ENCODE measurements at regions not wholly inside any gene's neighbourhood (a gene's known extent, or its start where the extent isn't known, plus 50 kb on each side); places are given as distances from the start of the nearest gene placed in this dataset.
A peak's percentile ranks its signal among the peaks of the same experiment; 100 is the strongest.

DNA sequence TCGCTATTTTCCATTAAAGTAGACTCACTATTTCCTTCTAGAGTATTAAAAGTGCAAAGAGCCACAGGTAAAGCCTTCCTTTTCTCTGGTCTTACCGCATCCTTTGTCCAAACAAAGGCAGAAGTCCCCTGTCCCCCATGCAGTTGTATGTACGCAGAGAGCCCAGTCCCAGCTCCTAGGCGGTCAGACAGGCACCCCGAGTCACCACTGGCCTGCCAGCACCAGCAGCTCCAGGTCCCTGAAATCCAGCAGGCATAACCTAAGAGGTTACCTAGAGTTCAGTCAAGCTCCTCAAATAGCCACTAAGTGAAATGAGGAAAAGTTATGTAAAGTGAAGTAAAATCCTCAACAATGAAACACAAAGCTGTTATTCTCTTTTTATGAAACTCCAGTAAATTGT lies 60.4 kb upstream of the TWIST2 start:
- H3K9me3 ChIP-seq, result no peaks in the 10 kb centered on the region
- no peak for TF ChIP-seq POLR2A (IDR thresholded peaks at IDR 0.05)
- TF ChIP-seq, protein P1, sequence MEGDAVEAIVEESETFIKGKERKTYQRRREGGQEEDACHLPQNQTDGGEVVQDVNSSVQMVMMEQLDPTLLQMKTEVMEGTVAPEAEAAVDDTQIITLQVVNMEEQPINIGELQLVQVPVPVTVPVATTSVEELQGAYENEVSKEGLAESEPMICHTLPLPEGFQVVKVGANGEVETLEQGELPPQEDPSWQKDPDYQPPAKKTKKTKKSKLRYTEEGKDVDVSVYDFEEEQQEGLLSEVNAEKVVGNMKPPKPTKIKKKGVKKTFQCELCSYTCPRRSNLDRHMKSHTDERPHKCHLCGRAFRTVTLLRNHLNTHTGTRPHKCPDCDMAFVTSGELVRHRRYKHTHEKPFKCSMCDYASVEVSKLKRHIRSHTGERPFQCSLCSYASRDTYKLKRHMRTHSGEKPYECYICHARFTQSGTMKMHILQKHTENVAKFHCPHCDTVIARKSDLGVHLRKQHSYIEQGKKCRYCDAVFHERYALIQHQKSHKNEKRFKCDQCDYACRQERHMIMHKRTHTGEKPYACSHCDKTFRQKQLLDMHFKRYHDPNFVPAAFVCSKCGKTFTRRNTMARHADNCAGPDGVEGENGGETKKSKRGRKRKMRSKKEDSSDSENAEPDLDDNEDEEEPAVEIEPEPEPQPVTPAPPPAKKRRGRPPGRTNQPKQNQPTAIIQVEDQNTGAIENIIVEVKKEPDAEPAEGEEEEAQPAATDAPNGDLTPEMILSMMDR (IDR thresholded peaks at IDR 0.05), result no peak
- peak overlapping the region in 1 of 4 donors; percentile 21 for H3K4me3 ChIP-seq
- H3K27me3 ChIP-seq, result peaks cover 0 to 3% (median 0%) of the 10 kb centered on the region in 4 donors
- peak overlapping the region in 2 of 4 donors; percentile 45 to 71 for H3K27ac ChIP-seq
- WGBS, 2 donors, result 53 to 88% methylated on average over 3 to 5 of the region's 5 CpGs
- DNase-seq, result no peak
- no peaks in the 10 kb centered on the region for H3K36me3 ChIP-seq
- peaks cover 0 to 5% (median 3%) of the 10 kb centered on the region in 3 donors for H3K4me1 ChIP-seq
- intact Hi-C loops (cut with DNase I), result loop anchor here (10.0 kb wide), 2 partner anchors 273 to 423 kb away; no protein-coding TSS in a partner anchor

DNA sequence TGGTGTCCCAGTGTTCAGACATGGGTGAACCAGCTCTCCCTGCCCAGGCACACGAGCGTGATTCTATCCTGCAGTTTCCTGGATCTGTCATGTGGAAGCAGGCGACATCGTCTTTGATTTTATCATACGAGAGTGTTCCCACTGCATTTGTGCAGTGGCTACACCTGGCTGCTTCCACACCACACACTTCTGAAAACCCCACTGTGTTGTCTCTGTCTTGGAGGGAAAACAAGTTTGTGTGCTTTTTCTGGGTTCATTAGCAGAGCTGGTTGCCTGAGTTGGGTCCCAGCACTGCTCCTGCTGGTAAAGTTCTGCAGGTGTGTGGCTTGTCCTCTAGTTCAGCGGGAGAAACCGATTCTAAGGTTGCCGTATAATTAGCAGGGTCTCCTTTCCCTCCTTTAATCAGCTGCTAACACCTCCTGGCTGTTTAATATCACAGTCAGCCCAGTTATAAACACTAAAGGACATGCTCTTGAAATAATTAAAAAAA lies 58.5 kb upstream of the TWIST2 start:
- no peak for TF ChIP-seq POLR2A (IDR thresholded peaks at IDR 0.05)
- TF ChIP-seq, protein P1 (IDR thresholded peaks at IDR 0.05), result no peak
- Histone ChIP-seq H3K9me3 (no peaks in the 10 kb centered on the region), H3K36me3 (no peaks in the 10 kb centered on the region), H3K4me1 (peaks cover 0 to 5% (median 3%) of the 10 kb centered on the region in 3 donors), H3K27ac (peak overlapping the region in 1 of 4 donors; percentile 14), H3K4me3 (no peak overlapping the region), H3K27me3 (peaks cover 0 to 8% (median 0%) of the 10 kb centered on the region in 4 donors)
- intact Hi-C loops (cut with DNase I), result loop anchor here (10.0 kb wide), 2 partner anchors 275 to 425 kb away; no protein-coding TSS in a partner anchor
- 75 to 76% methylated on average over 8 of the region's 8 CpGs for WGBS, 2 donors
- no peak for DNase-seq

DNA sequence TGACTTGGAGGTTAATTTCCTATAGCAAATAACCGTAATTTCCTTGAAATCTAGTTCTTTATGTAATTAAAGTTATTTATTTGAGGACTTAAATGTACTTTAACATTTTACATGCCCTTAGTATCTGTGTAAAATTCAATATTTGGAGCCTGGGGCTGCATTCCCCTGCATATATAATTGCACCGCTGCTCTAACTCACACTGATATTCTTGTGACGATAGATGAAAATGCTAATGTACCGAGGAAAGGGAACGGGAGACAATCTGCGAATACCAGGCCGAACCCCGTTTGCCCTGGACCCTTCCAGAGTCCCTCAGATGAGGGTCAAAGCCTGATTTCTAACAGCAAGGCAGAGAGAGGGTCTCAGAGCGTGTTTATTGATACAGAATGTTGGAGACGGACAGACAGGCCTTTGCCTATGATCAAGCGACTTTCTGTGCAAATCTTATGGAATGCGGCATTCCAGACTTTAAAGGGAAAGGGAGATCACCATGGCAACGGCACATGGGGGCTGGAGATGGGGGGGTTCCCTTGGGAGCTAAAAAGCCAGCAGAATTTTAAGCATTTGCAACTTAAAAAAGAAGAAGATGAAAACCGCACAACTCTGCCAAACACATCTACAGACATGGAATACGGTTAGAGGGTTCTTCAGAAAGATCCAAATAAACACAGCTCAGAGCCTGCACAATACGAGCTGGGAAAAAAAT lies 57.6 kb upstream of the TWIST2 start:
- Histone ChIP-seq H3K4me1 (peaks cover 0 to under 1% (median 0%) of the 10 kb centered on the region in 3 donors), H3K4me3 (no peak overlapping the region), H3K9me3 (no peaks in the 10 kb centered on the region), H3K36me3 (no peaks in the 10 kb centered on the region), H3K27ac (peak overlapping the region in 1 of 4 donors; percentile 47), H3K27me3 (peaks cover 0 to 8% (median 0%) of the 10 kb centered on the region in 4 donors)
- no peak for DNase-seq
- 64 to 79% methylated on average over 16 of the region's 16 CpGs for WGBS, 2 donors
- TF ChIP-seq, protein P1 (IDR thresholded peaks at IDR 0.05), result no peak
- TF ChIP-seq POLR2A (IDR thresholded peaks at IDR 0.05), result no peak
- intact Hi-C loops (cut with DNase I), result no loop called here

DNA sequence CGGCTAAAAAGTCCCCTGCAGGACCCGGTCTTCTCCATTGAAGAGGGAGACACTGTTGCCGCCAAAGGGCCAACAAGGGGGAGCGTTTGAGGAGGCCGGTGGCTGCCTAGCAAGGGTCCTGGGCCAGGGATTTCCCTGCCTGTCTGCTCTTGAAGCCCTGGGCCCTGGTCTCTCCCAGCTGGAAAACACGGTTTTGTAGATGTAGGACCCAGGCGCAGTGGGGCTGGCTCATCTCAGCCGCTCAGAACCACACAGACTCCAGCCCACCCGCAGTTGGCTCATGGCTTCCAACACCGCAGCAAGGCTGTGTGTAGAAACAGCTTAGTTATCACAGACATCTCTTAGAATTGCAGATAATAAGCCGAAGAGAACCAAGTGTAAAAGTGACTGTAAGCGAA lies 57.1 kb upstream of the TWIST2 start:
- no peaks in the 10 kb centered on the region for H3K36me3 ChIP-seq
- no peaks in the 10 kb centered on the region for H3K4me1 ChIP-seq
- no peak for TF ChIP-seq POLR2A (IDR thresholded peaks at IDR 0.05)
- TF ChIP-seq, protein P1 (IDR thresholded peaks at IDR 0.05), result no peak
- peak overlapping the region in 1 of 4 donors; percentile 9 for H3K4me3 ChIP-seq
- WGBS, 2 donors, result 74 to 75% methylated on average over 11 to 12 of the region's 12 CpGs
- no peak for DNase-seq
- no peaks in the 10 kb centered on the region for H3K9me3 ChIP-seq
- intact Hi-C loops (cut with DNase I), result no loop called here
- peaks cover 0 to 8% (median 0%) of the 10 kb centered on the region in 4 donors for H3K27me3 ChIP-seq
- H3K27ac ChIP-seq, result peak overlapping the region in 2 of 4 donors; percentile 1 to 47

DNA sequence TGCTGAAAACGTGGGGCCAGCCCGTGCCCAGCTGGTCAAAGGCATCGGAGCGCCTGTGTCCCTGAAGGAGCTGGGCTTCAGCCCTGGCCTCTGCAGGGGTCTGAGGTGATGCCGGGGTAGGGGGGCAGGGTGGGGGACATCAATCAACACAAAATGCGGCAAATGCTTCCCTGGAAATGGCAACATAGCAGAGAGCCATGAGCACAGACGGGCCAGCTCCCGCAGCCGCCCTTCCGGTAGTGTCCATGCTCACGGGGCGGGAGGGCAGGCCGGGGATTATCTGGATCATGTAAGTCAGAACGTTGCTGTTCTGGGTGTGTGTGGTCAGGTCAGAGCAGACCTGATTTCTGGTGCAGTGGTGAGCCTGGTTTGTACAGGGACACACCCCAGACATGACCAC lies 56.5 kb upstream of the TWIST2 start:
- Histone ChIP-seq H3K36me3 (no peaks in the 10 kb centered on the region), H3K9me3 (no peaks in the 10 kb centered on the region), H3K27me3 (peaks cover 0 to 13% (median 0%) of the 10 kb centered on the region in 4 donors), H3K27ac (peak overlapping the region in 3 of 4 donors; percentile 1 to 72 (median 47)), H3K4me1 (no peaks in the 10 kb centered on the region), H3K4me3 (peak overlapping the region in 1 of 4 donors; percentile 9)
- no peak for DNase-seq
- intact Hi-C loops (cut with DNase I), result no loop called here
- TF ChIP-seq, protein P1 (IDR thresholded peaks at IDR 0.05), result no peak
- no peak for TF ChIP-seq POLR2A (IDR thresholded peaks at IDR 0.05)
- WGBS, 2 donors, result 61 to 72% methylated on average over 10 to 13 of the region's 14 CpGs
